ENCODE measurements at regions not wholly inside any gene's neighbourhood (a gene's known extent, or its start where the extent isn't known, plus 50 kb on each side); places are given as distances from the start of the nearest gene placed in this dataset.

DNA sequence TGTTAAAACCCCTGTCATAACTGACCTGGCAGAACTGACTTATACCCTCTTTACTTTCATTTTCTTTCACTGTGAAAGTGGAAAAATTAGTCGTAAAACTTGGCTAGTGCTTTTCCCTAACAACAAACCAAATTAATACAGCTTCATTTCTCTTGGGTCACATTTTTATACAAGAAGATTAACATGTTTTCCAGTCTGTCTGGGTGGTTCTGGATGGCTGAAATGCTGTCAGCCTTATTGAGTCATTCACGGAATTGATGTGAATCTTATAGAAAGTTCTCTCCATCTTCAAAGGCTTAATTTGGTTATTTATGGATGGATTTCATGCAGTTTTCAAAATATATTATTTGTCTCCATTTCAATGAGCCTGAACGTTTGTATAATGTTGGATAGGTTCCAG, 440.0 kb downstream of the KCTD12 start:
- ATAC-seq, result no peak
- Histone ChIP-seq H3K27ac (ENCODE audit: low read length) (no peak overlapping the region), H3K9me3 (ENCODE audit: control insufficient read depth, insufficient read depth, low read depth, low read length) (no peaks in the 10 kb centered on the region), H3K4me3 (ENCODE audit: low read depth in 2 of 2, low read length in 2 of 2) (no peak overlapping the region), H3K4me1 (ENCODE audit: control insufficient read depth, insufficient read depth, low read length) (no peaks in the 10 kb centered on the region), H3K36me3 (ENCODE audit: control insufficient read depth, insufficient read depth, low read length) (no peaks in the 10 kb centered on the region), H3K27me3 (ENCODE audit: control insufficient read depth, insufficient read depth, low read length) (no peaks in the 10 kb centered on the region)
- ChIA-PET POLR2A (no interaction called here), CTCF (no interaction called here)
- BruUV-seq (replicated peaks), result no TSS peak
- no peak for TF ChIP-seq CTCF (IDR thresholded peaks at IDR 0.05)
- no peak for TF ChIP-seq POLR2AphosphoS5 (IDR thresholded peaks at IDR 0.05; ENCODE audit: low read depth, low read length)
- no peak for TF ChIP-seq TCF7L2 (IDR thresholded peaks at IDR 0.05; ENCODE audit: low read depth, low read length)
- TF ChIP-seq, protein P1, sequence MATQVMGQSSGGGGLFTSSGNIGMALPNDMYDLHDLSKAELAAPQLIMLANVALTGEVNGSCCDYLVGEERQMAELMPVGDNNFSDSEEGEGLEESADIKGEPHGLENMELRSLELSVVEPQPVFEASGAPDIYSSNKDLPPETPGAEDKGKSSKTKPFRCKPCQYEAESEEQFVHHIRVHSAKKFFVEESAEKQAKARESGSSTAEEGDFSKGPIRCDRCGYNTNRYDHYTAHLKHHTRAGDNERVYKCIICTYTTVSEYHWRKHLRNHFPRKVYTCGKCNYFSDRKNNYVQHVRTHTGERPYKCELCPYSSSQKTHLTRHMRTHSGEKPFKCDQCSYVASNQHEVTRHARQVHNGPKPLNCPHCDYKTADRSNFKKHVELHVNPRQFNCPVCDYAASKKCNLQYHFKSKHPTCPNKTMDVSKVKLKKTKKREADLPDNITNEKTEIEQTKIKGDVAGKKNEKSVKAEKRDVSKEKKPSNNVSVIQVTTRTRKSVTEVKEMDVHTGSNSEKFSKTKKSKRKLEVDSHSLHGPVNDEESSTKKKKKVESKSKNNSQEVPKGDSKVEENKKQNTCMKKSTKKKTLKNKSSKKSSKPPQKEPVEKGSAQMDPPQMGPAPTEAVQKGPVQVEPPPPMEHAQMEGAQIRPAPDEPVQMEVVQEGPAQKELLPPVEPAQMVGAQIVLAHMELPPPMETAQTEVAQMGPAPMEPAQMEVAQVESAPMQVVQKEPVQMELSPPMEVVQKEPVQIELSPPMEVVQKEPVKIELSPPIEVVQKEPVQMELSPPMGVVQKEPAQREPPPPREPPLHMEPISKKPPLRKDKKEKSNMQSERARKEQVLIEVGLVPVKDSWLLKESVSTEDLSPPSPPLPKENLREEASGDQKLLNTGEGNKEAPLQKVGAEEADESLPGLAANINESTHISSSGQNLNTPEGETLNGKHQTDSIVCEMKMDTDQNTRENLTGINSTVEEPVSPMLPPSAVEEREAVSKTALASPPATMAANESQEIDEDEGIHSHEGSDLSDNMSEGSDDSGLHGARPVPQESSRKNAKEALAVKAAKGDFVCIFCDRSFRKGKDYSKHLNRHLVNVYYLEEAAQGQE (IDR thresholded peaks at IDR 0.05; ENCODE audit: insufficient read depth in 1 of 2, low read depth in 2 of 2, low read length in 1 of 2), result no peak
- in situ Hi-C loops (cut with HindIII; ENCODE audit: low pct_unique_long_range_greater_than_20kb, low sequenced_read_pairs) (no loop called here), intact Hi-C loops (cut with micrococcal nuclease; ENCODE audit: unreplicated experiment) (no loop called here)
- DNase-seq (ENCODE audit: low read depth, low spot score), result no peak

DNA sequence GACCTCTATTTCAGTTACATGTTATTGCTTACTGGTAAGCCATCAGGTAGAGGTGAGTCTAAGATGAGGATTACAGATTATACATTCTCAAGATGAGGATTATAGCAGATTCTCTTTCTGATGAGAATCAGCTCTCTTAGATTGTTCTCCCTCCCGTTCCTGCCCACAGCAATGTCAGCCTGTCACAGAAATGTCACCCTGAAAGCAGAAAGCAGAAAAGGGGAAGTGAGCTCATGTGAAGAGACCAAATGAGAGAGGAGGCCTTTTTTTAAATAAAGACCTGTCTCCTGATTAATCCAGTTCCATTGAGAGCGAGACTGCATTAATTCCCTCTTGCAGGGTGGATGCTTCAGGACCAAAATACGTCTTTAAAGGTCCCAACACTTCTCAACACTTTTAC, 445.6 kb downstream of the KCTD12 start:
- Histone ChIP-seq H3K4me1 (ENCODE audit: control insufficient read depth, insufficient read depth, low read length) (no peaks in the 10 kb centered on the region), H3K9me3 (ENCODE audit: control insufficient read depth, insufficient read depth, low read depth, low read length) (no peaks in the 10 kb centered on the region), H3K4me3 (ENCODE audit: low read depth in 2 of 2, low read length in 2 of 2) (no peak overlapping the region), H3K27ac (ENCODE audit: low read length) (no peak overlapping the region), H3K36me3 (ENCODE audit: control insufficient read depth, insufficient read depth, low read length) (no peaks in the 10 kb centered on the region), H3K27me3 (ENCODE audit: control insufficient read depth, insufficient read depth, low read length) (no peaks in the 10 kb centered on the region)
- BruUV-seq (replicated peaks), result no TSS peak
- ChIA-PET POLR2A (no interaction called here), CTCF (no interaction called here)
- ATAC-seq (no peak), DNase-seq (ENCODE audit: low read depth, low spot score) (no peak)
- intact Hi-C loops (cut with micrococcal nuclease; ENCODE audit: unreplicated experiment) (no loop called here), in situ Hi-C loops (cut with HindIII; ENCODE audit: low pct_unique_long_range_greater_than_20kb, low sequenced_read_pairs) (no loop called here)
- TF ChIP-seq TCF7L2 (IDR thresholded peaks at IDR 0.05; ENCODE audit: low read depth, low read length), result no peak
- no peak for TF ChIP-seq CTCF (IDR thresholded peaks at IDR 0.05)
- TF ChIP-seq POLR2AphosphoS5 (IDR thresholded peaks at IDR 0.05; ENCODE audit: low read depth, low read length), result no peak
- TF ChIP-seq, protein P1 (IDR thresholded peaks at IDR 0.05; ENCODE audit: insufficient read depth in 1 of 2, low read depth in 2 of 2, low read length in 1 of 2), result no peak
- TF ChIP-seq SIN3A (IDR thresholded peaks at IDR 0.05; ENCODE audit: borderline replicate concordance, insufficient read depth, low read depth, low read length), result no peak

Measured in Panc1 (cell line).